Common myeloid progenitor, CD34-positive (primary cell): ENCODE measurements at regions not wholly inside any gene's neighbourhood (a gene's known extent, or its start where the extent isn't known, plus 50 kb on each side); places are given as distances from the start of the nearest gene placed in this dataset.

ENCODE experiments used
- CTCF ChIA-PET: fragments of 350-600 bp; sonication (Branson Sonifier 250); formaldehyde crosslinking; loops from one replicate; lab custom pipeline; 2021; ENCODE audit warnings: antibody characterized with exemption; lab: Charles Lee
- POLR2A ChIA-PET: fragments of 350-600 bp; sonication (Branson Sonifier 250); formaldehyde crosslinking; loops from one replicate; lab custom pipeline; 2021; ENCODE audit warnings: antibody characterized with exemption; lab: Charles Lee
- DNase-seq, 3 donors: peaks; one replicate each; pipeline versions ENCODE4 v3.0.0 to v3.0.0-alpha.2; 2013
- H3K27ac ChIP-seq, 2 experiments: 1 replicate in 1 of 2; 2 replicates in 1 of 2; pipeline ENCODE4 v1.7.0; 2013; ENCODE audit warnings: inconsistent platforms in 2 of 2, low read length in 2 of 2, mild to moderate bottlenecking in 2 of 2, low read depth in 1 of 2, moderate library complexity in 1 of 2; ENCODE audit not compliant: severe bottlenecking in 2 of 2, insufficient read depth in 1 of 2, poor library complexity in 1 of 2
- H3K27me3 ChIP-seq, 5 experiments: replicated peaks in 2 of 5; 1 replicate in 3 of 5; 2 replicates in 2 of 5; pipeline versions ENCODE4 v1.6.1 to v1.7.0; 2013; ENCODE audit warnings: low read length in 4 of 5, mild to moderate bottlenecking in 2 of 5, moderate library complexity in 2 of 5, inconsistent platforms in 1 of 5; ENCODE audit not compliant: insufficient read depth in 5 of 5, control insufficient read depth in 4 of 5
- H3K36me3 ChIP-seq, 4 experiments: 1 replicate in 2 of 4; 2 replicates in 2 of 4; pipeline versions ENCODE4 v1.6.1 to v1.7.0; 2013; ENCODE audit warnings: low read length in 3 of 4, control low read depth in 1 of 4, mild to moderate bottlenecking in 1 of 4; ENCODE audit not compliant: control insufficient read depth in 4 of 4, insufficient read depth in 4 of 4
- H3K4me1 ChIP-seq, 4 experiments: 1 replicate in 3 of 4; 2 replicates in 1 of 4; pipeline versions ENCODE4 v1.6.1 to v1.7.1; 2013; ENCODE audit warnings: low read length in 3 of 4, mild to moderate bottlenecking in 3 of 4, control low read depth in 1 of 4, inconsistent platforms in 1 of 4, moderate library complexity in 1 of 4; ENCODE audit not compliant: control insufficient read depth in 4 of 4, insufficient read depth in 4 of 4; ENCODE audit errors: control extremely low read depth in 1 of 4
- H3K4me3 ChIP-seq, 7 experiments: 1 replicate in 4 of 7; 2 replicates in 3 of 7; pipeline versions ENCODE4 v1.5.1 to v1.7.0; 2013; ENCODE audit warnings: mild to moderate bottlenecking in 7 of 7, low read length in 6 of 7, moderate library complexity in 6 of 7, inconsistent platforms in 2 of 7, low read depth in 2 of 7, control low read depth in 1 of 7; ENCODE audit not compliant: insufficient read depth in 4 of 7, control insufficient read depth in 1 of 7; ENCODE audit errors: extremely low read depth in 1 of 7
- H3K9me3 ChIP-seq, 5 experiments: 1 replicate in 4 of 5; 2 replicates in 1 of 5; pipeline versions ENCODE4 v1.6.1 to v1.7.1; 2013; ENCODE audit warnings: low read length in 4 of 5, mild to moderate bottlenecking in 2 of 5, inconsistent platforms in 1 of 5, low read depth in 1 of 5, moderate library complexity in 1 of 5; ENCODE audit not compliant: control insufficient read depth in 4 of 5, insufficient read depth in 2 of 5; ENCODE audit errors: control extremely low read depth in 1 of 5
- WGBS: methylation state at CpG from one replicate; pipeline ENCODE4 v1.1.5; 2013; ENCODE audit not compliant: insufficient coverage; 5-methylcytosine and 5-hydroxymethylcytosine counted together

- Histone ChIP-seq H3K4me1 (no peaks in the 10 kb centered on the region), H3K27ac (no peak overlapping the region), H3K4me3 (no peak overlapping the region), H3K27me3 (peaks cover 0 to 6% (median 2%) of the 10 kb centered on the region in 5 experiments), H3K9me3 (peaks cover 0 to 2% (median 0%) of the 10 kb centered on the region in 5 experiments), H3K36me3 (no peaks in the 10 kb centered on the region)
- WGBS = 56% methylated on average over 2 of the region's 2 CpGs
- ChIA-PET POLR2A (no interaction called here), CTCF (no interaction called here)
- DNase-seq = no peak
Observed at GRCh38 chr16:5466551-5466950, 369.0 kb upstream of the EEF2KMT start.

GRCh38 chr16:5465714-5466113 is 368.1 kb upstream of the EEF2KMT start:
- H3K4me1 ChIP-seq = no peaks in the 10 kb centered on the region
- peaks cover 0 to 2% (median 0%) of the 10 kb centered on the region in 5 experiments for H3K9me3 ChIP-seq
- peaks cover 0 to 2% (median 0%) of the 10 kb centered on the region in 5 experiments for H3K27me3 ChIP-seq
- 93% methylated on average over 6 of the region's 6 CpGs for WGBS
- H3K27ac ChIP-seq = no peak overlapping the region
- DNase-seq = no peak
- no peaks in the 10 kb centered on the region for H3K36me3 ChIP-seq
- POLR2A ChIA-PET = no interaction called here
- CTCF ChIA-PET = no interaction called here
- H3K4me3 ChIP-seq = no peak overlapping the region

- H3K27me3 ChIP-seq = no peaks in the 10 kb centered on the region
- ChIA-PET CTCF (no interaction called here), POLR2A (no interaction called here)
- 49% methylated on average over 2 of the region's 2 CpGs for WGBS
- no peak overlapping the region for H3K27ac ChIP-seq
- H3K36me3 ChIP-seq = no peaks in the 10 kb centered on the region
- no peak for DNase-seq
- H3K9me3 ChIP-seq = peaks cover 0 to 2% (median 0%) of the 10 kb centered on the region in 5 experiments
- no peak overlapping the region for H3K4me3 ChIP-seq
- no peaks in the 10 kb centered on the region for H3K4me1 ChIP-seq
Observed at GRCh38 chr16:5463820-5464219, 366.2 kb upstream of the EEF2KMT start.

- Histone ChIP-seq H3K36me3 (no peaks in the 10 kb centered on the region), H3K27ac (no peak overlapping the region), H3K4me1 (no peaks in the 10 kb centered on the region), H3K27me3 (no peaks in the 10 kb centered on the region), H3K4me3 (no peak overlapping the region), H3K9me3 (no peaks in the 10 kb centered on the region)
- POLR2A ChIA-PET = no interaction called here
- CTCF ChIA-PET = no interaction called here
- WGBS = 88% methylated on average over 2 of the region's 2 CpGs
- DNase-seq = no peak
Observed at GRCh38 chr16:5461574-5461973, 364.0 kb upstream of the EEF2KMT start.

GRCh38 chr16:5461141-5461540 is 363.5 kb upstream of the EEF2KMT start:
- ChIA-PET CTCF (no interaction called here), POLR2A (no interaction called here)
- H3K4me1 ChIP-seq = no peaks in the 10 kb centered on the region
- H3K36me3 ChIP-seq = no peaks in the 10 kb centered on the region
- H3K9me3 ChIP-seq = no peaks in the 10 kb centered on the region
- WGBS = 77% methylated on average over 6 of the region's 8 CpGs
- no peak for DNase-seq
- no peaks in the 10 kb centered on the region for H3K27me3 ChIP-seq
- H3K4me3 ChIP-seq = no peak overlapping the region
- H3K27ac ChIP-seq = no peak overlapping the region

GRCh38 chr16:5460701-5461100 is 363.1 kb upstream of the EEF2KMT start:
- WGBS = 67% methylated on average over 4 of the region's 8 CpGs
- POLR2A ChIA-PET = no interaction called here
- Histone ChIP-seq H3K9me3 (no peaks in the 10 kb centered on the region), H3K4me3 (no peak overlapping the region), H3K27ac (no peak overlapping the region), H3K36me3 (no peaks in the 10 kb centered on the region), H3K27me3 (no peaks in the 10 kb centered on the region), H3K4me1 (no peaks in the 10 kb centered on the region)
- CTCF ChIA-PET = no interaction called here
- DNase-seq = no peak

GRCh38 chr16:5459863-5460262 is 362.3 kb upstream of the EEF2KMT start:
- ChIA-PET CTCF (no interaction called here), POLR2A (no interaction called here)
- no peaks in the 10 kb centered on the region for H3K9me3 ChIP-seq
- H3K4me1 ChIP-seq = no peaks in the 10 kb centered on the region
- WGBS = 98% methylated on average over 6 of the region's 6 CpGs
- no peaks in the 10 kb centered on the region for H3K27me3 ChIP-seq
- no peak overlapping the region for H3K27ac ChIP-seq
- no peak for DNase-seq
- no peak overlapping the region for H3K4me3 ChIP-seq
- H3K36me3 ChIP-seq = no peaks in the 10 kb centered on the region
